GM21423 (cell line): ENCODE measurements at regions not wholly inside any gene's neighbourhood (a gene's known extent, or its start where the extent isn't known, plus 50 kb on each side); places are given as distances from the start of the nearest gene placed in this dataset.

Experiments
- ATAC-seq: cut with Tn5 transposase; IDR thresholded peaks from one replicate; pipeline ENCODE4 v1.9.1; 2021; ENCODE audit warnings: mild to moderate bottlenecking, moderate library complexity; ENCODE audit not compliant: unreplicated experiment

DNA sequence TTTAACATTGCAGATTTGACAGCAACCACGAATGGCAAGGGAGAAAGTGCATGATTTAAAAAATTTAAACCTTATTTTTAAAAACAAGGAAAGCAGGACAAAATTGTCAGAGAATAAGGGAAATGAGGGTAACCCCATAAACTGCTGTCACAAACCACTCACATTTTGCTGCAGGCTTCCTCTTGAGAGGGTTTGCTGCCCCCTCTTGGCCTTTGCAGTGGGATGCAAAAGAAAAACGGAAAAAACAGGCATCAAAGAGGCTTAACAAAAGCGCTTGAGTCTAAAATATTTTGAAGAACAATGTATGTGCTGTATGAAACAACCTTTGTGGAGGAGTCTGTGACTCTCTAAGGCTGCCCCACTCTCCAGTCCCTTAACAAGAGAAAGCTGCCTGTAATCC is 91.6 kb downstream of the TMX3 start:
- ATAC-seq: no peak

DNA sequence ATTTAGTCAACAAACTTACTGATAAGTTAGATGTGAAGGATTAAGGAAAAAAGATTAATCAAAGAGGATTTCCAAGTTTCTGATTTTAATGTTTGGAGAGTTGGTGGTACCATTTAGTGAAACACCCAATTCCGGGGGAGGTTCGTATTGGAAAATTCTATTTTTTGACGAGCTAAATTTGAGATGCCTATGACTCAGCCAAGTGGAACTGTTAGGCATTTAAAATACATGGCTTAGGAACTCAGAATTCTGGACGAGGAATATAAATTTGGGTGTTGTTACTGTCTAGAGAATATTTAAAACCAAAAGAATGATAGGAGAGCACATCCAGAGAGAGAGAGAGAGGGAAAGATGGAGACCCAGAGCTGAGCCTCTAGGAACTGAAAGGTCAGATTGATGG is 103.6 kb downstream of the TMX3 start:
- ATAC-seq: no peak

DNA sequence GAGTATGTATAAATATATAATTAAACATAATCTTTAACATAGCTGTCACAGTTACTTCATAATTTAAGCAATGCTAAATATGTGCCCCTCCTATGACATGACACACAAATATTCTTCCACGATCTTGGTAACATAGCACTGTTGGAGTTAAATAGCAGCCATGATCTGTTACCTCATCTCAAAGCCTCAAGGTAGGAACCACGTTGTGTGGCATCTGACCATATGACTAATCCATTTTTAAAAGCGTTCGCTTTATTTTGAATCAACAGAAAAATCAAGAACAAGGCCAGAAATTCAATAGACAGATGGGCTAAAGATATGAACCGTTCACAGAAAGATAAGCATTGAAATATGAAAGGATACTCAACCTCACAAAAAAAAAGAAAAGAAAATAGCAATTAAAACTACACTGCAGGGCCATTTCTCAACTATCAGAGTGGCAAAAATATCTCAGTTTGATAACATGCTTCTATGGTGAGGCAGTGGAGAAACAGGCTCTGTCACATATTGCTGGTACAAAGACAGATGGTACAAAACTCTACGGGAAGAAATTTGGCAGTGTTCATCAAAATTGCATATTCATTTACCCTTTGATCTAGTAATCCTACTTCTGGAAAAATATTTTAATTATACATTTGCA is 105.9 kb downstream of the TMX3 start:
- no peak for ATAC-seq

DNA sequence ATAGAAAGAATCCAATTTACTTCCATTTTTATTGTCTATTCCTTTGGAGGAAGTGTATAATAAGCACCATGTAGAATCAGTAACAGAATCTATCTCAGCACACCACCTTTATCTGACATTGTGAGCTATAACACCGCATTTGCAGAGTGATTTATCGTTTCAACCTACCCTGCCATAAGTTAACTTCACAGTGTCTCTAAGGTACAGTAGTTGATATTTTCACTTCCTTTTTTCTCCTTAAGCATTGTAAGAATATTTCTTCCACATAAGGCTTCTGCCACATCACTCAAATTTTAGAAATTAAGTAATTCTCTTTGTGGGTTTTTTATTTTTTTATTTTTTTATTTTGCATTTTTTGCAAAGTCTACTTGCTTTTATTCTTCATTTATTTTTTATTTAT is 107.1 kb downstream of the TMX3 start:
- no peak for ATAC-seq

DNA sequence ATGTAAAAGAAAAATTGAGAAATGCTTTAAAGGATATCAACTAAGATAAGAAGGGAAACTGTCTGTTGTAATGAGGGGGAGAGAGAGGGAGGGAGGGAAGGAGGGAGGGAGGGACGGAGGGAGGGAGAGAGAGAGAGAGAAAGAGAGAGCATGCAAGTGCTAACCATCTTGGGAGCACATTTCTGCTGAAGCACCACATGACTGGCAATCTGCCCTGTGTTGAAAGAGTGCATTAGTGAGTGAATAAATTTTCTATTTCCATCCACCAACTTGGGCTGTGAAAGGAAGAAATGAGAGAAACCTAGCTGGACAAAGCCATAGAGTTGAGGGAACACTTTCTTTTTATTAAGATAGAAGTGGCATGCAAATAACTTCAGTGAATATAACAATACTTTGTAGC is 110.7 kb downstream of the TMX3 start:
- ATAC-seq: no peak

DNA sequence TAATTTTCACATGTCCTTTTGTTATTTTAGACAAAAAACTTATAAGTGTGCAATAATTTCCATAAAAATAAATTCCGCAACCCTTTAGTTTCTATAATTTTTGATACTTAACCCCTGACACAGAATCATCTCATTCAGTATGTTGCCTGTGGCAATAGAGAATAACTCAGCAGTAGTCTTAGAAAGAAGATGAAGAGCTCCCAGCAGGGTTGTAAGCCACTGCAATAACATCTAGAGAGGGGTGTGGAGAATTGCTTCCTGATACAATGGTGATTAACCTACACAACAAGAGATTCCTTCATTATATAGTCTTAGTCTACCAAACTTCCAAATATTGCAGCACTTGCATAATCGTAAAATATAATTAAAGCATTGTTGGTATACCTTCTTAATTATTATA is 118.9 kb downstream of the TMX3 start:
- no peak for ATAC-seq

DNA sequence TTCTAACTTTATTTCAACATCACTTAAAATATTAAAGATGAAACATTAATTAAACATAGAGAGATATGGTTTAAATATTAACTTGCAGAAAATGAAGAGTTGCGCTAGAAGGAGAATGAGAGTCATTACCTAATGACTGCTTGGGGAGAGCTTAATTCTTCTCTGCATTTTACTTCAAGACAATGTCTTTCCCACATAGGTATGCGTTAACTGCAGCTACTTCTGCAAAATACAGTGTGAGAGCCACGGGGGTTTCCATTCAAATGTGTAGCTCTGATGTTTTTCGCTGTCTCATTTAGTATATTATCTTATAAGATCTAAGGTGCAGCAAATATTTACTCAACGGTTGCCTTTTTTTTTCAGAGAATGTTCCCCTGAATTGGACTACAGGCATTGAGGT is 126.7 kb downstream of the TMX3 start:
- no peak for ATAC-seq

DNA sequence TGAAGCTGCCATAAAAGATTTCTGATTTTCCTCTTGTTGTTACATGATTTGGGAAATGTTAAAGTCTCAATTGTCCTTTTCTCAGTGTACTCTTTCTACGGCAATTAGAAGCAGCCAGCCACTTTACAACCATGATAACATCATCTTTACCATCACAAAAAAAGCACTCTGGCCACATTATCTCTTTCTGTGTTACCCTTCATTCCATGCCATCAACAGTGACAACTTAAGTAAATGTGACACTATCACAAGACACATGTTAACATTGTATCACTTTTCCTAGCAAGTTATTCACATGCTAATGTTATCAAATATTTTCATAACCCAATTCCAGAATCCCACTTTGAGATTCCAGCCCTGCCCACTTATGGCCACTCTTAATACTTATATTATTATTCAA is 131.2 kb downstream of the TMX3 start:
- no peak for ATAC-seq

DNA sequence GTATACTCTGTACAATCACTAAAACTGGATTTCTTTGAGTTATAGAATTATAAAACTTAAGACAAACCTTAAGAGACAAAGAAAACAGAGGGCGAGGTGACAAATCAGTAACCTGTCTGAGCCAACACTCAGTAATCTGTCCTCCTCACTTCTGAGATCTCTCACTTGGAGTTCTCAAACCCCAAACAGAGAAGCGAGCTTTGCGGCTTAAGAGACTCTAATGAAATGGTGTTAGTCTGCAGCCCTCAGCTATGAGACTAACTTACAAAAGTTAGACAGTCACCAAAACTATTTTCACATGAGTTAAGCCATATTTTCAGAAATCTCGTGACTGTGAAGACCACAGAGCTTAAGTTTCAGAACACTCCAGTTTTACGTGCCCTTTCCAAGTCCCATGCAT is 140.6 kb downstream of the TMX3 start:
- ATAC-seq: no peak

DNA sequence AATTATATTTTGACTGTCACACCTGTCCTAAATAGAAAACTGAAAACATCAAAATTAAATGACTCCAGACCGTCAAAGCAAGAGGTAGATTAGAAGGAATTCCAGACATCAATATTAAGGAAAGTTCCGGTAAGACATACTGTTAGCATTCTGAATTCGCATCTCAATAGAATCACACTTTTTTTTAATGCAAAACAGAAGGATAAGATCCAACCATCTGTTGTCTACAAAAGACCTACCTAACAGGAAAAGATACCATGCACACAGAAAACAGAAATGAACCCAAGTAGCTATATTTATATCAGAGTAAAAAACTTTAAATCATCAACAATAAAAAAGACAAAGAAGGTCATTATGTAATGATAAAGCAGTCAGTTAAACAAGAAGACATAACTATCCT is 145.0 kb downstream of the TMX3 start:
- ATAC-seq: no peak

DNA sequence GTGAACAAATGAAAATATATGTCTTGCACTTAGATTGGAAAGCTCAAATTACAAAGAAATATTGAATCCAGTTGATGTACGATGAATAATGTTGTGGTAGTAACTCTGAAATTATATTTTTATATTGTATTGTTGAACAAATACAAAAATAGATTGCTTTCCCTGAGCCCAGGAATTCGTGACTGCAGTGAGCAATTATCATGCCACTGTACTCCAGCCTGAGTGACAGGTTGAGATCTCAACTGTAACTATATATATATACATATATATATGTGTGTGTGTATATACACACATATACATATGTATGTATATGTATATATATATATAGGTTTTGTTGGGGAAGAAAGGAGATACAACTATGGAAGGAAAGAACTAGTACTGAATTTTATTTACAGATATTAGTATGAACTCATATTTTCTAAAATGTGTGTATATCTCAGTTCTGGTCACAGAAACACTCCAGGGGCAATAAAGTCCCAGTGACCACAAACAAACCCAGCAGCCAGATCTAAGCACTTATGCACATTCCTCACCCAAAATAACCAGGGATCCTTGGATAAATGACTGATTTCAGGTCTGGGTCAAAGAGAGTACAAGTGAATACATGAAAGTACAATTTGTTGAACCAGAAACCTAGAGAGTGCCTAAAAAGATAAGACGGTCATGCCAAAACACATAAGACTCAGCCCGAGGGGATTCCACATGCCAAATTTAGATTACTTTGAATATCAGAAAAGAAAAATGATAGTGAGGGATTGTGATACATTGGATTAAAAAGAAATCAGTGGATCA is 146.3 kb downstream of the TMX3 start:
- no peak for ATAC-seq

DNA sequence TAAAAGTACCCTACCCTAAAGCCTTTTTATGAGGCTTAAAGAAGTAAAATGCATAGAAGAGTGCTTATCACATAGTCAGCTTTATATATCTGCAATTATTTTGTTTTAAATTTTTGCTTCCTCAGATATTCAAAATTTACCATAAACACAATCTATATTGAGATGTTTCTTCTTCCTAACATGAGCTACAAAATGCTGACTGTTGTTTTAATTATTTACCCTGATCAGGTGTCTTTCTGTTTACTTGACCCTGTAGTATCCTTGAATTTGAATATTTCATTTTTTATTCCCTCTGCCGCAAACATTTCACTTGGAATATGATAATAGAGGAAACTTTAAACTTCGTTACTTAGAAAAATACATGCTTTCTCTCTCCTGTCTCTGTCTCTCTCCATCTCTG is 147.9 kb downstream of the TMX3 start:
- ATAC-seq: no peak

DNA sequence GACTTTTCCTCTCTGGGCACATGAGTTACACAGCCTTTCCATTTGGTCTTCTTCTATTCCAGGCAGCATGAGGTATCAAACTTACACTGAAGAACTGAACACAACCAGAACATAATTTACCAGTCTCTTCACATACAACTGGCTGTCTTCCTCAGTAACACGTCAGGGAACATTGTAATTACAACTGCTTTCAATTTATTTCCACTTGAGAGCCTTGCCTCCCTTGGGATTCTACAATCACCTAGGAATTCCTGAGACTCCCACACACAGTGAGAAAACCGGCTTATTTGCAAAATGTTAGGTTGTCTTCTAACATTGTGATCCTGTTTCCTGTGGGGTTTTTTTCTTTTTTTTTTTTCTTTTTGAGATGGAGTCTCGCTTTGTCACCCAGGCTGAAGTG is 149.9 kb downstream of the TMX3 start:
- ATAC-seq: no peak

DNA sequence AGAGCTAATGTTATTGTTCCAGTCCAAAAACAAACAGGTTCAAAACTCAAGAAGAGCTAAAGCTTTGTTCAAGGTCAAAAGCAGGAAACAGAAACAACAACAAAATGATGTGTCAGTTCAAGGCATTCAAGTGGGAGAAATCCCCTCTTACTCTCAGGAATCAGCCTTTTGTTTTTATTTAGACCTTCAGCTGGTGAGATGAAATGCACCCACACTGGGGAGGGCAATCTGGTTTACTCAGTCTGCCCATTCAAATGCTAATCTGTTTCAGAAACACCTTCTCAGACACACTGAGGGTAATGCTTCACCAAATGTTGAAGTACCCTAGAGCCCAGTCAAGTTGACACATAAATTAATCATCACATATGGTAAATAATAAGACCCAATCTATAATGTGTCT is 150.6 kb downstream of the TMX3 start:
- no peak for ATAC-seq

DNA sequence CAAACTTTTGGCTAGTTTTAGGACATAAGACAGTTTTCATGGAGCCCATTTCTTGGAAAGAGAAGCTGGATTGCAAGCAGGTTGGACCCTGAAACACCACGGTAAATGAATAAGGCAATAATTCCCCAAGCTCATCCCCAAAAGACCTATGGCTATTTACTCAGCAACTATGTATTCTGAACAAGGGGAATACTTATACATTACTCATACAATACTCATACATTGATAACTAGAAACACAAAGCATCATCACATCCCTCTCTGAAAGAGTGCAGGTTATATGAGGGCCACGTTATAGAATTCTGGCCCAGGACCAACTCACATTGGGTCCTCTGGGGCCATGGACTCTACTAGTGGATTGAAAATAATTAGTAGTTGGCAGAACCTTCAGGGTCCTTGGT is 154.8 kb downstream of the TMX3 start:
- ATAC-seq: no peak

DNA sequence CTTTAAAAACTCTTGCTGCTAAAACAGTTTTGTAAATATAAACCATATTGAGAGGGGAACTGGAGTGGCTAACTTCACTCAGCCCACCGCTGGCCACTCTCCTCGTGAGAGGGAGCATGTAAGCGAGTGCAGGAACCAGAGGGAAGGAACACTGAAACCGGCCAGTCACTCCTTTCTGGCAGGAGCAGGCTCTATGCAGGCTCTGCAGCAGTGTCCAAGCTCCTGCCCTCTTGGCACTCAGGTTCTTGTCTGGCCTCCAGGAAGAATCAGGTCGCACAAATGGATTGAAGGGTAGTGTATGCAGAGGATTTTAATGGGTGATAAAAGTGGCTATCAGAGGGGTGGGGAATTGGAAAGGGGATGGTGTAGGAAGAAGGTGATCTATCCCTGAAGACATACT is 157.7 kb downstream of the TMX3 start:
- no peak for ATAC-seq

DNA sequence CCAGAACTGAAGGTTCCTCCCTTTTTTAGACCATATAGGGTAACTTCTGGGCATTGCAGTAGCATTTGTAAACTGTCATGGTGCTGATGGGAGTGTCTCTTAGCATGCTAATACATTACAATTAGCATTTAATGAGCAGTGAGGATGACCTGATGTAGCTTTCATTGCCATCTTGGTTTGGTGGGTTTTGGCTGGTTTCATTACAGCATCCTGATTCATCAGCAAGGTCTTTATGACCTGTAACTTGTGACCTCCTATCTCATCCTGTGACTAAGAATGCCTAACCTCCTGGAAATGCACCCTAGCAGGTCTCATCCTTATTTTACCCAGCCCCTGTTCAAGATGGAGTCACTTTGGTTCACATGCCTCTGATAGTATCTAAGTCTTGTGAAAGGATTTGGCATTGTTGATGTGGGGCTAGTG is 159.0 kb downstream of the TMX3 start:
- no peak for ATAC-seq

DNA sequence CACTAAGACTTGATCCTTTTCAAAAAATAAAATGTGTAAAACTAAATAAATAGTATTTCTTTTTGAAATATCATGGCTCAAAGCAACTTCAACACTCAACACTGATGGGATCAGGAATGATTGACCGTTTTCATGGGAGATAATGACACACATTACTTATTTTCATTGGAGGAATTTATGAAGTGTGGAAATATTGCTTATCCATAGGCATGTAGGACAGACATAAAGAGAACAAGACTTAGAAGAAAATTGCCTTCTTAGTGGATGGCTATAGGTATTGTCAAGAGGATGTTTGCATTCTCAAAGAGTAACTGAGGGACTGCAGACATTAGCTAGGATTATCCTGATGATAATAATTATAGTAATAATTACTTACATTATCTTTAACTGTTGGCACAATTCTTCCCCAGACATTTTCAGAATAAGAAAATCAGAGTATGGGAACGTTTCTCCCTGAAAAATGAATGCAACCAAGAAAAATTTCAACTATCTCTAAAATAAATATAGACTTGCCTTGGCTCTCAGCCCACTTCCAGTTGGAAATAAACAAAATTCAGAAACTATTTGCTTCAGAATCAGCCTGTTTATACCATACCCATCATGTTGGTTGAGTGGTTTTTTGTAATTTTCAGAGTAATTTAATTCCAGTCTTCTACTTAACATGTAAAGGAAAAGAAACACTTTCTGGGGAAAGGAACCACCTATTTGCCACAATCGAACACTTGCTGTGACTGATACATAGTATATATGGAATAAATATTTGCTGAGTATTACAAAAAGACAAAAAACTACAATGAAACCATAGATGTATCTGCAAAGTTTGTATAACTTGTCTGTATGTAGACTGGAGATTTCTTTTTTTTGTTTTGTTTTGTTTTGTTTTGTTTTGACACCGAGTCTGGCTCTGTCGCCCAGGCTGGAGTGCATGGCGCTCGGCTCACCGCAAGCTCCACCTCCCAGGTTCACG is 165.7 kb downstream of the TMX3 start:
- ATAC-seq: no peak

DNA sequence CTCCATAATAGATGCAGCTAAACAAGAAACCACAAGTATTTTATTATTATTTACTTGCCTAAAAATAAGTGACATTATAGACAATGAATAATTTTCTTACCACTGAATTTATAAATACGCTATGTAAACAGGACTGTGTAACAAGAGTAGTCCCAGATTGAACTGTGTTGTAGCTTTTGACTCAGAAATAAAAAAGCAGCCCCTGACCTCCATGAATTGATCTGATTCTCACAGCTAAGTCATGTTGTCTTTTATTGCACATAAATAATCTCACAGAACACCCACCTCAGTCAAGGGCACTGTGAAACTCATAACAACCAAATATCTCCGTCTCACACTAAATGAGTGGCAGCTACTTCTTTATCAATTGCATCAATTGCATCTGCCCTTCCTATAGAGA is 171.6 kb downstream of the TMX3 start:
- no peak for ATAC-seq

DNA sequence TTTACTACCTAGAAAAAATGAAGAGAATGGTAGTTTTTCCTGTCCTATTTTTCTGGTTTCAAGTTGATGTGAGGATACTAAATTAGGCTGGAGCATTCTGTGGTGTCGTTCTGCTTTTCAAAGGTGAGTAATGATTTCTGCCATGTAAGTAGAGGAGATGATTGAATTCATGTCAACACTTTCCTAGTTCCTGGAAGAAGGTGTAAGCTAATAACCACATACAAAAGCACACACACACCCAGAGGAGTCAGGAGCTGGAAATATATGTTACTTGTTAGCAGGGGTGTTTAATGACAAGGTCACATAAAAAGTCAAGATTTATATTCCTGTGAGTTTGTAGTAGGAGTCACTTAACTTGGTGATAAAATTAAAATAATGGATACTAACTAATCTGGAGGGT is 172.1 kb downstream of the TMX3 start:
- no peak for ATAC-seq

DNA sequence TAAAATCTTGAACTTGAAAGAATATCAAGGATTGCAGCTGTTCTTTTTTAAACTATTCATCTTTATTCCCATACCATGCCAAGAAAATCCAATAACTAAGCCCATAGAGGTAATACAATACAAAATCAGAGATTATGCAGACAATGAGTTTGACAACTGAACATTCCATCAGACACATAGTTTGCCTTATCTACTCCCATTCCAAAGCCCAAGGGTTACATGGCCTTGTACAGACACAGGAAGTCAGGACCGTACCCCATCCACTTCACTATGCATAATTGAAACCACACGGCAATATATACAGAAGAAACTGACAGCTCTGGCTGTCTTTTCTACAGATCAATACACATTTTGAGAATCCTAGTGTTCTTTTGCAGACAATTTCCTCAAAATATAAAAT is 181.3 kb downstream of the TMX3 start:
- no peak for ATAC-seq
